Ishikawa (cell line): ENCODE measurements at regions not wholly inside any gene's neighbourhood (a gene's known extent, or its start where the extent isn't known, plus 50 kb on each side); places are given as distances from the start of the nearest gene placed in this dataset.

Experiments
- CEBPB ChIP-seq: IDR thresholded peaks from 2 replicates; pipeline ENCODE4 v1.6.1; 2012
- CREB1 ChIP-seq: IDR thresholded peaks from 2 replicates; pipeline ENCODE4 v1.6.1; 2012; ENCODE audit warnings: low read depth
- EGR1 ChIP-seq: IDR thresholded peaks from 2 replicates; pipeline ENCODE4 v1.6.1; 2012
- EP300 ChIP-seq: IDR thresholded peaks from 2 replicates; pipeline ENCODE4 v1.6.1; 2012; ENCODE audit warnings: borderline replicate concordance
- FOXM1 ChIP-seq: IDR thresholded peaks from 2 replicates; pipeline ENCODE4 v1.6.1; 2012; ENCODE audit warnings: low read depth, borderline replicate concordance
- MAX ChIP-seq: IDR thresholded peaks from 2 replicates; pipeline ENCODE4 v1.6.1; 2012
- NFIC ChIP-seq: IDR thresholded peaks from 2 replicates; pipeline ENCODE4 v1.6.1; 2012
- RAD21 ChIP-seq: IDR thresholded peaks from 2 replicates; pipeline ENCODE4 v1.6.1; 2012; ENCODE audit warnings: low read depth
- REST ChIP-seq: IDR thresholded peaks from 2 replicates; pipeline ENCODE4 v1.6.1; 2012; ENCODE audit warnings: low read depth, mild to moderate bottlenecking
- TAF1 ChIP-seq: IDR thresholded peaks from 2 replicates; pipeline ENCODE4 v1.6.1; 2012; ENCODE audit warnings: low read depth, mild to moderate bottlenecking
- TCF12 ChIP-seq: IDR thresholded peaks from 2 replicates; pipeline ENCODE4 v1.6.1; 2012; ENCODE audit warnings: low read depth
- TEAD4 ChIP-seq: IDR thresholded peaks from 2 replicates; pipeline ENCODE4 v1.6.1; 2012
- USF1 ChIP-seq: IDR thresholded peaks from 2 replicates; pipeline ENCODE4 v1.6.1; 2012
- YY1 ChIP-seq: IDR thresholded peaks from 2 replicates; pipeline ENCODE4 v1.6.1; 2012; ENCODE audit warnings: low read depth
- ZBTB7A ChIP-seq: IDR thresholded peaks from 2 replicates; pipeline ENCODE4 v1.6.1; 2012; ENCODE audit warnings: low read depth

GRCh38 chr6:100173211-100173610 is 179.2 kb upstream of the MCHR2 start:
- TF ChIP-seq CREB1 (no peak), RAD21 (no peak), MAX (no peak), YY1 (no peak), CEBPB (no peak), USF1 (no peak), ZBTB7A (no peak), TCF12 (no peak), NFIC (no peak), FOXM1 (no peak), REST (no peak), EGR1 (no peak), TEAD4 (no peak), TAF1 (no peak), EP300 (no peak)

- TF ChIP-seq EP300 (no peak), TCF12 (no peak), ZBTB7A (no peak), USF1 (no peak), TAF1 (no peak), RAD21 (no peak), EGR1 (no peak), FOXM1 (no peak), REST (no peak), TEAD4 (no peak), CREB1 (no peak), MAX (no peak), YY1 (no peak), CEBPB (no peak), NFIC (no peak)
Observed at GRCh38 chr6:100172322-100172713, 178.3 kb upstream of the MCHR2 start.

- TF ChIP-seq YY1 (no peak), TEAD4 (no peak), MAX (no peak), USF1 (no peak), TCF12 (no peak), NFIC (no peak), REST (no peak), CEBPB (no peak), RAD21 (no peak), CREB1 (no peak), EGR1 (no peak), ZBTB7A (no peak)
Observed at GRCh38 chr6:100171533-100172321, 177.7 kb upstream of the MCHR2 start.
